NCI-H2081 (cell line): ENCODE measurements at regions not wholly inside any gene's neighbourhood (a gene's known extent, or its start where the extent isn't known, plus 50 kb on each side); places are given as distances from the start of the nearest gene placed in this dataset.

ENCODE experiments used
- DNase-seq, 2 experiments: peaks; one replicate each; lab custom pipeline; 2025; lab: John Stamatoyannopoulos, UW

DNA sequence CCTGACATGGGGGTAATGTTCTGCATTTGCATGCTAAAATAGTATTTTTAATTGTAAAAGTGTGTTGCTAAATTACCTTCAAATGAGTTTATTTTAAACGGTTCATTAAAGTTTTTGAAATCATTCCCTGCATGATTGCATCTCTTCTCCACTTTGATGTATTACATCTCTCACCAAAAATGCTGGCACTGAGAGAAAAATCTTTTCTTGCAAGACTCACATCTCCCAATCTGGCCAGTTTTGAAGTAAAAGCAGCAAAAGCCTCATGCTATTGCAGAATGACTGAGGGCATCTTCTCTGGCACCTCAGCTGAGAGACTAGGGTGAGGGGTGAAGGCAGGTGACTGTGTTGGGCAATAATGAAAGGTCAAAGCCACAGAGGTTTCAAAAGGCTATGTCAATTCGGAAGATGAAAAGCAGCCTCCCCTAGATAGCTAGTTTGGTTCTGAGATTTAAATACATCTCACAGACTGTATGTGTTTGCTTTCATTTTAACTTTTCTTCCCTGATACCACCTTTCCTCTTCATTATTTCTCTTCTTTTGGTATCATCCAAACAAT lies 292.2 kb upstream of the RAG2 start:
- no peak for DNase-seq

- DNase-seq: no peak
Observed at GRCh38 chr11:36885154-36885553, 287.1 kb upstream of the RAG2 start.

- no peak for DNase-seq
Observed at GRCh38 chr11:36878737-36879136, 280.7 kb upstream of the RAG2 start.

DNA sequence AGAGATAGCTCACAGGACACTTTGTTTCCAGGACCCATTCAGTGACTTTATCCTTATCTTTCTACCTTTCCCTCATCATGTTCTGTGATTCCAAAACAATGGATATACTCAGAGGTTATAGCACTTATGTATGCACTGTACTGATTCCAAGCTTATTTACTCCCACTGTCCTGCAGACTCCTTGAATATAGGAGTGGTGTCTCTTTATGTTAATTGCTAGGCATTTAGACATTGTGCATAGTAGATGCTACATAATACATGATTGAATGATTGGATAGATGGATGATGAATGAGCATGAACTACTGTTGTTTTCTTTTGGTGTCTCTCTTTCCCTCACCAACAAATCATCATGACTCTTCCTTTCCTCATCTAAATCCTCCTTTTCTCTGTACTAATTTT lies 279.1 kb upstream of the RAG2 start:
- DNase-seq: no peak

- no peak for DNase-seq
Observed at GRCh38 chr11:36876266-36876665, 278.2 kb upstream of the RAG2 start.

GRCh38 chr11:36874291-36874690 lies 276.3 kb upstream of the RAG2 start:
- DNase-seq: no peak

DNA sequence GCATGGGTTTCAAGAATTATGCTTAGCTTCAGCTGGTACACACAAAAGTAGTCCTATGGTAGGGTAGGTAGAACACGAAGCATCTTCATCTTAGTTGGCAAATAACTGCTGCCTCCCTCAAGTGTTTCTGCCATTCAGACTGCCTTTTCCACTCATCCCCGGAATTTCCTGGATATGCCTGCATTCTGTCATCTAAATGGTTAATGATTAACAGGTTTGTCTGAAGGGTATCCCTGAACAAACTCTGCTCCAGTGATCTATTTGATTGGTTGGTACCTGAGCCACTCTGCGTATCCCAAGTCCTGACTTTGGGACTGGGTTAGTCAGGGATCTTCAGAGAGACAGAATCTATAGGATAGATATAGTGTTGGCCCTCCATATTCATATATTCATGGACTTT lies 272.3 kb upstream of the RAG2 start:
- DNase-seq: no peak

- no peak for DNase-seq
Observed at GRCh38 chr11:36868380-36868779, 270.3 kb upstream of the RAG2 start.

GRCh38 chr11:36865846-36866245 lies 267.8 kb upstream of the RAG2 start:
- no peak for DNase-seq

DNA sequence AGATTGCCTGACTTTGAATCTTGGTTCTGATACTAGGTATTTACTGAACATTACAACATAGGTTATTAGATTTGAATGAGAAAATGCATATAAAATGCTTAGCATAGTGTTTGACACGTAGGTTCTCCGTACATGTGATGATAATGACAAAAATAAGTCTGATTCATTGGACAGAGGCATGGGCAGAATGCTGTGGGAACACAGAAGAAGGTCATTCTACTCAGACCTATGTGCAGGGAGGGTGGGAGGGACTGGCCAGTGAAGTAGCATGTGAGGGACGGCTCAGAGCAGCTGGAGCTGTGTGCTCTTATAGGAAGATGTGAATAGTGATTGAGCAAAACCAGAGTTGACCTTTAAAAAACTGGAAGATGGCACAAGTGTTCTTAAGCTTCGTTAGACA lies 256.8 kb upstream of the RAG2 start:
- no peak for DNase-seq

DNA sequence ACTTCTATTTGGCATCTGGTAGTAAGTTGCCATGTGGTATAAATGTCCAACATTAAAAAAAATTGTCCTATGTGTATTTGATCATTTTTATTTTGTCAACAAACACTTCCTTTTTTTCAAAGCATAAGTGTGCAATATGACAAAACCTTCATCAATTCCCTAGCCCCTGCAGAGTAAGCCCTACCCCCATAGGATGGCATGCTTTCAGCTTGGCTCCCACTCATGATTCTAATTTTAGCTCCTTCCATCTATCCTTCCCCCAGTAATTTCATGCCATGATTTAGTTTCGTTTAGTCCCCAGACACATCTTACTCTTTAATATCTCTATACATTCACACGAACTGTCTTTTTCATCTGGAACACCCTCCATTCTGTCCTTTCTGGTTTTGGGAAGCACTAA lies 250.6 kb upstream of the RAG2 start:
- no peak for DNase-seq

GRCh38 chr11:36840378-36840777 lies 242.3 kb upstream of the RAG2 start:
- no peak for DNase-seq

GRCh38 chr11:36837831-36838437 lies 239.9 kb upstream of the RAG2 start:
- no peak for DNase-seq

DNA sequence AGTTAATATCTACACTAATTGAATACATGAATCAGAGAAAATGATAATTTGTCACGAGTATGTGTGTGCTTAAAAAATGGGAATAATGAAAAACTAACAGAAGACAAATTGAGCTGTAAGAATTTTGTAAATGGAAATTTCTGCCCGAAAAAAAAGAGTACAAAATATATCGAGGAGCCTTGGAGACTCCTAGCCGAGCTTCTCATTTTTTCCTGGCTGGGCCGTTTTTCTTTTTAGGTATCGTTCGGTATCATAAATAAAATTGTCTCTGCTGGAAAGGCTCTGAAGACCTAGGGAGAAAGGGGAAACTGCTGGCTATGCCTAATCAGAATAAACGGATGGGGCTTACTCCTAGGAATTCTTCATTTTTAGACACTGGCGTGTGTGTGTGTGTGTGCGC lies 227.2 kb upstream of the RAG2 start:
- no peak for DNase-seq

DNA sequence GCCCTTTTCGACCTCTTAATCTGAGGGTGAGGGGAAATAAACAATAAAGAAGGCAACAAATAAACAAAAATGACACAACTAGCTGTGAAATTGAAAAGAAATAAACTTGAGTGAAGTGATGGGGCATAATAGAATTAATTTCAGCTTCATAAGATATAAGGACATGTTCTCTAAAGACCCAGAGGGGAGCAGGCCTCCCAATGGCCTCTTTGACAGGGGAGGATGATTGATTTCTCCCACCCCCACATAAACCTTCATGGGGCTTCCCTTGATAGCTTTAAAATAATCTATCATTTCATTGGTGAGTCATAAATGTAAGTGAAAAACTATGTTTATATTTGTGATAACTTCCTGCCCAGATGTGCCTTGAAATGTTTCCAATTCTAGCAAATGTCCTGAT lies 226.3 kb upstream of the RAG2 start:
- DNase-seq: no peak

GRCh38 chr11:36822829-36823228 lies 224.8 kb upstream of the RAG2 start:
- DNase-seq: no peak

DNA sequence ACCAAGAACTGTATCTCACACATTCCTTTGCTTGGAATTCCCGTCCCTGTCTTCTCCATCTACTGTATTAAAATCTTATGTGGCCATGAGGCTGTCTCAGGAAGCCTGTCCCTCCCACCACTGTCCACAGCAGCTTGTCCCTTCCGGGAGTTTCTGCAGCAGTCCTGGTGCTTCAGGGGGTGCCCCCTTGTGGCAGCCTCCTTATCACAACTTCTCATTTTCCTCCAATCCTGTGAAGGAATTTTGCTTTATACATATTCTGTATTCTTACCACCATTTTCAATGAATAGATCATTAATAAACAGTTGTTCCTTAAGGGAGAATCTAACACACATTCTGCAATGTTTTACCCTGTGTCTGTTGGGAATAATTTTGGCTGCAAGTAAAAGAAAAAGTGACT lies 220.4 kb upstream of the RAG2 start:
- DNase-seq: no peak

DNA sequence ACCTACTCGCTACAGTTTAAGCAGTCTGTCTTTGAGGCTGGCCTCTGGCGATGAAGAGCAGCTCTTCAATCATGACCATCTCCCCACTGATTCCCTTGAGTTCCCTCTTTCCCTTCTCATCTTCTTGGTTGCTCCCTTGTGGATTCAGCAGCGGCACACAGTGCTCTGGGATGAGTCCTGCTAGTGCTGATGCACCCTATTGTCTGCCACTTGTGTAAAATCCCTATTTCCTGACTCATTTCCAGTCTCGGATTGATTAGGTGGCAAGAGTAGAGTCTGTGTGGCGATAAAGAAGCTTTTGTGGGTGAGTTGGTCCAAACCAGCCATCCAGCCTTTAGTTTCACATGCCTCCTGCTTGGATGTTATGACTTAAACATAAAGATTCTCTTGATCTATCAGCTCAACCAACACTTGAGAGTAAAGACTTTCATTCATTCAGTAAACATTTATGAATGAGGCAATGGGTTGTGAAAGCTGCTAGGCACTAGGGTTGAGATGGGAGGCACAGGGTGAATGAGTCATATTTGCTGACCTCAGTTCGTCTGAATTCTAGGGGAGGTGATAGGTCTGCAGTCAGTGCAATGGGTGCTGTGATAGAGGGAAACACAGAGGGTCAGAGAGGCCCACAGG lies 219.4 kb upstream of the RAG2 start:
- no peak for DNase-seq

- DNase-seq: no peak
Observed at GRCh38 chr11:36809303-36809702, 211.3 kb upstream of the RAG2 start.

DNA sequence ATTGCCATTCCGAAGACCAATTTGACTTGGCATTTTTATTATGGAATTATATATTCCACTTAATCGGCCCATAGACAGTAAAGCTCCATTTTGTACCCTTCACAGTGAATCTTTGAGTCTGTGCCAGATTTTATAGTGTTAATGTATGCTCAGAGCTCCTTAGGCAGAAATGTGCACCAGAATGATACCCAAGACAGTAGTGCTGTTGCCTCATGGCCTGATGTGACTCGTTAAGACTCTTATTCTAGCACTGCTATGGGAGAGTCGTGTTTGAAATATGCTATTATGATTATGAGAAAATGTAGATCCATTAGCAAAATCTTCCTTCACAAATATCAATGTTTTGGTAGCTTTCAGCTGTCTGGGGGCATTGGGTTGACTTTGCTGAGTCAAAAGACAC lies 209.8 kb upstream of the RAG2 start:
- no peak for DNase-seq

GRCh38 chr11:36803084-36803483 lies 205.0 kb upstream of the RAG2 start:
- DNase-seq: peak in 1 of 2 experiments; percentile 4

DNA sequence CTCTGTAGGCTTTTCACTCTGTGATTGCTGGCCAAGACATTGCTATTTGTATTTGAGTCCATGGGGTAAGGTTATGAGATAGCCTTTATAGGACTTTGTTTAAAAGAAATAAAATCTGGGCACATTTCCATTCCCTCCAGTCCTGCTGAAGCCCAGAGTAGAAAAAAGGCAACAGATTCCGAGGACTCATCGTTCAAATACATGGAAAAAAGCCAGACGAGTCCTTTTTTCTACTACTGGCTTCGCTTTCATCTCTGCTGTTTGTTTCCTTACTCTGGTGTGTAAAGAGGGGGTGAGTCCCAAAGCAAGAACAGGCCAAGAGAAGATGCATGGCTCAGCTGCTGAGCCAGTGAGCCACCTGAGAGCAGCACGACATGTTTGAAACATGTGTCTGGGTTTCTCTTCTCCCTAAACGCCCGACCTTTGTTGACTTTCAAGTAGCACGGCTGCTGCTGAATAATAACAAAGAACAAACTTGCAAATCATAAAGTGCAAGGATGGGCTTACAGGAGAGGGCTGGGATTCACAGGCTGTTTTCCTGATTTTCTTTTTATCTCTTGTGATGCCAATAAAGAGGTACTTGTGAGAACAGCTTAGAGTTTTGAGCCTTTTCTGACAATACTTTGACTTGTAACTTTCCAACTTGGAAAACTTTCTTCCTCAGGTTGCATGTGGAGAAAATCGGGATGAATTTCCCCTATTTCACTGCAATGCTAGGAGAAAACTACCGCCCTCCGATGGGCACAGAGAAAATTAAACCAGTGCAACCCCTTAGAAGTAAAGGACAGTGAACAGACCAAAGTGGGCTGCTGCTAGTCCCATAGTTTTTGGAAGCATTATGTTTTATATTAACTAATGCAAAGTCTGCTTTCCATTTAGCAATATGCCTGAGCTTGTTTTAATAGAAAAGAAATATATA lies 195.2 kb upstream of the RAG2 start:
- DNase-seq: no peak

GRCh38 chr11:36791957-36792356 lies 193.9 kb upstream of the RAG2 start:
- DNase-seq: no peak
